SU-DHL-6 (cell line): ENCODE measurements at regions not wholly inside any gene's neighbourhood (a gene's known extent, or its start where the extent isn't known, plus 50 kb on each side); places are given as distances from the start of the nearest gene placed in this dataset.

Source experiments
- H2AFZ ChIP-seq: fragments of 200-600 bp; sonication (generic); 2 replicates; pipeline ENCODE4 v1.6.1; 2014; ENCODE audit warnings: low read depth, mild to moderate bottlenecking, moderate library complexity, mixed read lengths, antibody characterized with exemption, low read length; ENCODE audit not compliant: severe bottlenecking
- H3F3A ChIP-seq: fragments of 200-600 bp; shearing (Covaris generic); 2 replicates; pipeline ENCODE4 v1.6.0; 2016; ENCODE audit warnings: antibody characterized with exemption, mild to moderate bottlenecking; ENCODE audit not compliant: insufficient read depth
- H3K27ac ChIP-seq: fragments of 200-600 bp; sonication (generic); 2 replicates; pipeline ENCODE4 v1.5.1; 2016; ENCODE audit warnings: low read depth, mild to moderate bottlenecking, low read length, moderate library complexity, mixed read lengths
- H3K27me3 ChIP-seq: fragments of 200-600 bp; sonication (generic), shearing (Covaris generic); 2 replicates; pipeline ENCODE4 v1.6.0; 2014; ENCODE audit warnings: mild to moderate bottlenecking, low read length
- H3K36me3 ChIP-seq: fragments of 200-600 bp; sonication (generic); 2 replicates; pipeline ENCODE4 v1.6.1; 2014; ENCODE audit warnings: mild to moderate bottlenecking, low read length, mixed read lengths
- H3K4me2 ChIP-seq: fragments of 300-600, 200-600 bp; shearing (Covaris generic), sonication (generic); 2 replicates; pipeline ENCODE4 v1.6.0; 2014; ENCODE audit warnings: low read length, low read depth, mild to moderate bottlenecking; ENCODE audit not compliant: poor library complexity, severe bottlenecking
- H3K4me3 ChIP-seq: fragments of 200-600 bp; sonication (generic); 2 replicates; pipeline ENCODE4 v1.5.1; 2014; ENCODE audit warnings: antibody characterized with exemption, low read length, mild to moderate bottlenecking, mixed read lengths; ENCODE audit not compliant: insufficient read depth, poor library complexity, severe bottlenecking
- H3K79me2 ChIP-seq: fragments of 200-600 bp; sonication (generic); 2 replicates; pipeline ENCODE4 v1.6.1; 2014; ENCODE audit warnings: mild to moderate bottlenecking, low read length, moderate library complexity; ENCODE audit not compliant: insufficient read depth
- H3K9ac ChIP-seq: fragments of 200-600 bp; sonication (generic); 2 replicates; pipeline ENCODE4 v1.7.0; 2014; ENCODE audit warnings: mild to moderate bottlenecking, low read length
- H3K9me2 ChIP-seq: fragments of 200-600 bp; sonication (generic); replicated peaks from 2 replicates; pipeline ENCODE4 v1.6.1; 2014; ENCODE audit warnings: low read length; ENCODE audit not compliant: insufficient read depth
- H3K9me3 ChIP-seq: fragments of 200-600 bp; sonication (generic); 2 replicates; pipeline ENCODE4 v1.6.1; 2014; ENCODE audit warnings: low read length, mixed read lengths; ENCODE audit not compliant: insufficient read depth
- H4K20me1 ChIP-seq: fragments of 200-600 bp; sonication (generic); 2 replicates; pipeline ENCODE4 v1.6.1; 2014; ENCODE audit warnings: low read depth, mild to moderate bottlenecking, antibody characterized with exemption, low read length, moderate library complexity, mixed read lengths
- CTCF ChIP-seq: fragments of 200-600 bp; sonication (generic); IDR thresholded peaks from one replicate; pipeline ENCODE4 v1.5.1; 2017; ENCODE audit warnings: antibody characterized with exemption, mild to moderate bottlenecking, low read length, moderate library complexity; ENCODE audit not compliant: insufficient read depth, poor library complexity, severe bottlenecking
- EZH2phosphoT487 ChIP-seq: fragments of 200-600 bp; sonication (generic), shearing (Covaris generic); conservative IDR thresholded peaks from 2 replicates; pipeline ENCODE4 v1.6.1; 2018; ENCODE audit warnings: mild to moderate bottlenecking, antibody characterized with exemption, low read length, moderate library complexity, mixed read lengths

GRCh38 chr10:120713573-120714205 is 137.5 kb upstream of the WDR11 start:
- Histone ChIP-seq H3K4me3 (no peak overlapping the region), H3F3A (no peaks in the 10 kb centered on the region), H3K4me2 (no peak overlapping the region), H3K36me3 (no peaks in the 10 kb centered on the region), H3K27ac (no peak overlapping the region), H2AFZ (no peak overlapping the region), H3K27me3 (no peaks in the 10 kb centered on the region), H3K9me2 (no peaks in the 10 kb centered on the region), H3K9ac (no peak overlapping the region), H4K20me1 (no peaks in the 10 kb centered on the region), H3K79me2 (no peaks in the 10 kb centered on the region), H3K9me3 (no peaks in the 10 kb centered on the region)
- TF ChIP-seq EZH2phosphoT487 (no peak), CTCF (no peak)

DNA sequence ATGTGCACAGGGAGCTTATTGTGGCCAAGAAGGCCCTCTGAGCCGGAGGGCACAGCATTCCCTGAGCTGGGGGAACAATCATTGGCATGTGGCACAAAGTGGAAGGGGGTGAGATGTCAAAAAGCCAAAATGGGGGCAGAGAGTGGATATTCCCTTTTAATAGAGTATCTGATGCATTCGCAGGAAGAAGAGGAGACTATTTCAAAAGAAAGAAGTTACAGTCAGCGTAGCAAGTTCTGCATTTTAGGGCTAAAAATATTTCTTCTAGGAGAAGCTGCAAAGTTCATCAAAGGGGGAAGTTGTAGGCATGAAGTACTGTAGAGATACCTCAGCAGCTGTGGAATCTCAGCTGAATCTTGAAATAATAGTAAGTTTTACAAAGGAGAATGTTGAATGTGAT is 136.0 kb upstream of the WDR11 start:
- H3K27ac ChIP-seq: no peak overlapping the region
- H3F3A ChIP-seq: no peaks in the 10 kb centered on the region
- H3K9ac ChIP-seq: no peak overlapping the region
- H3K4me3 ChIP-seq: no peak overlapping the region
- H3K36me3 ChIP-seq: no peaks in the 10 kb centered on the region
- H3K4me2 ChIP-seq: no peak overlapping the region
- no peaks in the 10 kb centered on the region for H3K27me3 ChIP-seq
- TF ChIP-seq EZH2phosphoT487 (no peak), CTCF (no peak)
- no peak overlapping the region for H2AFZ ChIP-seq
- no peaks in the 10 kb centered on the region for H4K20me1 ChIP-seq
- no peaks in the 10 kb centered on the region for H3K9me2 ChIP-seq
- H3K9me3 ChIP-seq: no peaks in the 10 kb centered on the region
- H3K79me2 ChIP-seq: no peaks in the 10 kb centered on the region

DNA sequence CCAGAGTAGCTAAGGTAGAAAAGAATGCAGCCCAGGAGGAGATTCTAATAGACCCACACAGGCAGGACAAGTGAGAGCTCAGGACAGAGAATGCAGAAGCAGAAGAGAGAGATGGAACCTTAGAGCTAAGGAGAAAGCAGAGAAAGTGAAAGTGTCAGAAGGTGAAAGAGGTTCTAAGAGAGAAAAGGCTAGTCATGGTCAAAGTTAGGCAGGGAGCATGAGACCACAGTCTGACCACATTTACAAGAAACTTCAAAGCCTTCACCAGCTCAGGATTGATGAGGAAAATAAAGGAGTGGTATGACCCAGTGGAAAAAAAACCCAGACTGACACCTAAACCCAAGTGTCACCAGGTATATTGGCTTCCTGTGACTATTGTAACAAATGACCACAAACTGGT is 131.8 kb upstream of the WDR11 start:
- Histone ChIP-seq H3K9ac (no peak overlapping the region), H3K9me2 (no peaks in the 10 kb centered on the region), H4K20me1 (no peaks in the 10 kb centered on the region), H3K9me3 (no peaks in the 10 kb centered on the region), H2AFZ (no peak overlapping the region), H3K79me2 (no peaks in the 10 kb centered on the region), H3F3A (no peaks in the 10 kb centered on the region), H3K36me3 (no peaks in the 10 kb centered on the region), H3K4me3 (no peak overlapping the region), H3K27me3 (no peaks in the 10 kb centered on the region), H3K27ac (no peak overlapping the region), H3K4me2 (no peak overlapping the region)
- TF ChIP-seq EZH2phosphoT487 (no peak), CTCF (no peak)

DNA sequence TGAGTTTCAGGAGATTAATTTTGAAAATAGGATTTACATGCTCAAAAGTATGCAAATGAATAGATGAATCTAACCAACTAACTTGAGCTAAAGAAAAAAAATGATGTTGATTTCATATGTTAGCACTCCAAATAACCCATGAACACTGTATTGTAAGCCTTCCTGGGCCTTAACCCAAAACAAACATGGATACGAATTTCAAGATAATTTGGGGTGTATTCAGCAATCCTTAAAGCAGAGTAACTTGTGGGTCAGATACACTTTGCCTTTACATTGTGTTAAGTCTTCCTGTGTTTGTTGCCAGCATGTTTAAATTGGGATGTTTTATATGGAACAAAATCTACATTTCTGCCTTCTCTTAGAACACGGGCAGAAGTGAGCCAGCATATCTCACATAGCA is 124.2 kb upstream of the WDR11 start:
- H3K79me2 ChIP-seq: no peaks in the 10 kb centered on the region
- no peak overlapping the region for H2AFZ ChIP-seq

More for the DNA sequence above, 124.2 kb upstream of the WDR11 start:
- Histone ChIP-seq H3K36me3 (no peaks in the 10 kb centered on the region), H3K9ac (no peak overlapping the region), H4K20me1 (no peaks in the 10 kb centered on the region), H3K4me3 (no peak overlapping the region), H3K27me3 (no peaks in the 10 kb centered on the region), H3K27ac (no peak overlapping the region), H3F3A (no peaks in the 10 kb centered on the region), H3K4me2 (no peak overlapping the region), H3K9me2 (no peaks in the 10 kb centered on the region), H3K9me3 (no peaks in the 10 kb centered on the region)
- no peak for TF ChIP-seq EZH2phosphoT487
- no peak for TF ChIP-seq CTCF
